ENCODE measurements at regions not wholly inside any gene's neighbourhood (a gene's known extent, or its start where the extent isn't known, plus 50 kb on each side); places are given as distances from the start of the nearest gene placed in this dataset.

DNA sequence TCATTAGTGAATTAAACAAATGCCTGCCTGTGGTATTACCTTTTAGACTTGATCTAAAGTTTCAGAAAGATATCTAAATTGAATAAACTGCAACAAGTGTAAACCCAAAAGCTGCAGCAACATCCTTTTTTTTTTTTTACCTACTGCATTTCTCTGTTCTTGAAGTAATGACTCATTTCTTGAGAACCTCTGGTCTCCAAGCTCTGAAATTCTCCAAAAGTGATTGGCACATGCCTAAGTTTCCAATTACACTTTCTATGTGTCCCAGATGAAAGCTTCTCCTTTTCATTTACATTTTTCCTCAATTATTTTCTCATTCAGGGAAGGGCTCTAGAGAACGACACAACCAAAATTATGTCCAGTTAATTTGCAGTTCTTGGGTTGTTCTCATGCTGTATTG lies 435.2 kb upstream of the DCN start:
- no peak overlapping the region for H3K9ac ChIP-seq
- no peak overlapping the region for H2AFZ ChIP-seq (ENCODE audit: low read depth)
- H3K79me2 ChIP-seq (ENCODE audit: insufficient read depth, low read depth): no peaks in the 10 kb centered on the region
- H3K4me2 ChIP-seq: no peak overlapping the region
- no peak overlapping the region for H3K27ac ChIP-seq
- H3K36me3 ChIP-seq (ENCODE audit: insufficient read depth): no peaks in the 10 kb centered on the region
- TF ChIP-seq CTCF (conservative IDR thresholded peaks at IDR 0.05; ENCODE audit: low read depth, low read length): no peak
- H3K4me1 ChIP-seq (ENCODE audit: low read depth, poor library complexity, severe bottlenecking): no peaks in the 10 kb centered on the region
- H3K4me3 ChIP-seq (IDR thresholded peaks at IDR 0.05; ENCODE audit: insufficient read depth, low read depth, low read length): no peak overlapping the region
- H3K27me3 ChIP-seq (ENCODE audit: insufficient read depth, low read depth): no peaks in the 10 kb centered on the region
- no peaks in the 10 kb centered on the region for H4K20me1 ChIP-seq (ENCODE audit: insufficient read depth)

GRCh38 chr12:91616416-91616815 lies 433.8 kb upstream of the DCN start:
- H3K79me2 ChIP-seq (ENCODE audit: insufficient read depth, low read depth): no peaks in the 10 kb centered on the region
- H2AFZ ChIP-seq (ENCODE audit: low read depth): no peak overlapping the region
- no peak overlapping the region for H3K4me2 ChIP-seq
- no peaks in the 10 kb centered on the region for H4K20me1 ChIP-seq (ENCODE audit: insufficient read depth)
- no peak overlapping the region for H3K27ac ChIP-seq
- H3K9ac ChIP-seq: no peak overlapping the region
- TF ChIP-seq CTCF (conservative IDR thresholded peaks at IDR 0.05; ENCODE audit: low read depth, low read length): no peak
- H3K36me3 ChIP-seq (ENCODE audit: insufficient read depth): no peaks in the 10 kb centered on the region
- H3K4me3 ChIP-seq (IDR thresholded peaks at IDR 0.05; ENCODE audit: insufficient read depth, low read depth, low read length): no peak overlapping the region
- no peaks in the 10 kb centered on the region for H3K4me1 ChIP-seq (ENCODE audit: low read depth, poor library complexity, severe bottlenecking)
- H3K27me3 ChIP-seq (ENCODE audit: insufficient read depth, low read depth): no peaks in the 10 kb centered on the region

- no peaks in the 10 kb centered on the region for H3K4me1 ChIP-seq (ENCODE audit: low read depth, poor library complexity, severe bottlenecking)
- no peaks in the 10 kb centered on the region for H4K20me1 ChIP-seq (ENCODE audit: insufficient read depth)
- no peaks in the 10 kb centered on the region for H3K36me3 ChIP-seq (ENCODE audit: insufficient read depth)
- H3K27ac ChIP-seq: no peak overlapping the region
- H3K4me3 ChIP-seq (IDR thresholded peaks at IDR 0.05; ENCODE audit: insufficient read depth, low read depth, low read length): no peak overlapping the region
- H3K79me2 ChIP-seq (ENCODE audit: insufficient read depth, low read depth): no peaks in the 10 kb centered on the region
- TF ChIP-seq CTCF (conservative IDR thresholded peaks at IDR 0.05; ENCODE audit: low read depth, low read length): no peak
- H3K4me2 ChIP-seq: no peak overlapping the region
- H3K27me3 ChIP-seq (ENCODE audit: insufficient read depth, low read depth): no peaks in the 10 kb centered on the region
- no peak overlapping the region for H3K9ac ChIP-seq
- no peak overlapping the region for H2AFZ ChIP-seq (ENCODE audit: low read depth)
Measured at GRCh38 chr12:91613223-91613779, 430.7 kb upstream of the DCN start.

DNA sequence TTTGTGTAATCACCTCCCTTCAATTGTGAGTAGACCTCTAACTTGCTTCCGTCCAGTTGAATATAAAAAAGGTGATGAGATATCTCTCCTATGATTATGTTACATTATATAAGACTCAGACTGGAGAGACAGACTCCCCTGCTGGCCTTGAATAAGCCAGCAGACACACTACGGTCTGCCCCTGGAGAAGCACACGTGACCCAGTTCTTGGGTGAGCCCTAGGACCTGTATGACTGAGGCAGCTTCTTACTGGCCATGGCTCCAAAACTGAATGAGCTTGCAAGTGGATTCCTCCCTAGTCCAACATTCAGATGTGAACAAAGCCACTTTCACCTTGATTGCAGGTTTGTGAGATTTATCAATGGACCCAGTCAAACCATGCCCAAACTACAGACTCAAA lies 427.9 kb upstream of the DCN start:
- no peaks in the 10 kb centered on the region for H3K36me3 ChIP-seq (ENCODE audit: insufficient read depth)
- H3K4me3 ChIP-seq (IDR thresholded peaks at IDR 0.05; ENCODE audit: insufficient read depth, low read depth, low read length): no peak overlapping the region
- TF ChIP-seq CTCF (conservative IDR thresholded peaks at IDR 0.05; ENCODE audit: low read depth, low read length): no peak
- no peak overlapping the region for H3K27ac ChIP-seq
- H3K79me2 ChIP-seq (ENCODE audit: insufficient read depth, low read depth): no peaks in the 10 kb centered on the region
- H3K27me3 ChIP-seq (ENCODE audit: insufficient read depth, low read depth): no peaks in the 10 kb centered on the region
- no peak overlapping the region for H3K4me2 ChIP-seq
- no peaks in the 10 kb centered on the region for H4K20me1 ChIP-seq (ENCODE audit: insufficient read depth)
- H3K4me1 ChIP-seq (ENCODE audit: low read depth, poor library complexity, severe bottlenecking): no peaks in the 10 kb centered on the region
- no peak overlapping the region for H2AFZ ChIP-seq (ENCODE audit: low read depth)
- no peak overlapping the region for H3K9ac ChIP-seq

Data from KMS-11 (cell line).